ENCODE measurements at regions not wholly inside any gene's neighbourhood (a gene's known extent, or its start where the extent isn't known, plus 50 kb on each side); places are given as distances from the start of the nearest gene placed in this dataset.

DNA sequence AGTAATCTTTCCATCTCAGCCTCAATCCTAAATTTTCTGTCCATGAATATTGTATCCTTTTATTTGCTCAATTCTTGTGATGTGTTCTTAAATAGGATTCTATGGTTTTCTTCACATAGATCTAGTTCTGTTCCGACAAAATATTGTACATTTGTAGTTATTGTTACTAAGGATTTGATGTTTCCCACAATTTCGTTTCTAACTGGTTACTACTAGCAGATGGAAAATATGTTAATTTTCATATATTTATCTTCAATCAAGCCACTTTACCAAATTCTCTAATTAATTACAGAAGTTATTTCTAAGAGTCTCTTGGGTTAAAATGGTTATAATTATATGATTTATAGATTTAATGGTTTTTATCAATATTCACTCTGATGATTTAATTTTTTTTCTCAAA, 60.3 kb downstream of the SEC61B start:
- H3K36me3 ChIP-seq = no peaks in the 10 kb centered on the region
- no peak for DNase-seq (ENCODE audit: low spot score)
- intact Hi-C loops (cut with DNase I) = no loop called here
- no peaks in the 10 kb centered on the region for H3K9me3 ChIP-seq
- no peak overlapping the region for H3K27ac ChIP-seq
- no peak overlapping the region for H3K4me3 ChIP-seq
- TF ChIP-seq POLR2AphosphoS5 (IDR thresholded peaks at IDR 0.05) (no peak), POLR2A (IDR thresholded peaks at IDR 0.05) (no peak)
- TF ChIP-seq, protein P1, sequence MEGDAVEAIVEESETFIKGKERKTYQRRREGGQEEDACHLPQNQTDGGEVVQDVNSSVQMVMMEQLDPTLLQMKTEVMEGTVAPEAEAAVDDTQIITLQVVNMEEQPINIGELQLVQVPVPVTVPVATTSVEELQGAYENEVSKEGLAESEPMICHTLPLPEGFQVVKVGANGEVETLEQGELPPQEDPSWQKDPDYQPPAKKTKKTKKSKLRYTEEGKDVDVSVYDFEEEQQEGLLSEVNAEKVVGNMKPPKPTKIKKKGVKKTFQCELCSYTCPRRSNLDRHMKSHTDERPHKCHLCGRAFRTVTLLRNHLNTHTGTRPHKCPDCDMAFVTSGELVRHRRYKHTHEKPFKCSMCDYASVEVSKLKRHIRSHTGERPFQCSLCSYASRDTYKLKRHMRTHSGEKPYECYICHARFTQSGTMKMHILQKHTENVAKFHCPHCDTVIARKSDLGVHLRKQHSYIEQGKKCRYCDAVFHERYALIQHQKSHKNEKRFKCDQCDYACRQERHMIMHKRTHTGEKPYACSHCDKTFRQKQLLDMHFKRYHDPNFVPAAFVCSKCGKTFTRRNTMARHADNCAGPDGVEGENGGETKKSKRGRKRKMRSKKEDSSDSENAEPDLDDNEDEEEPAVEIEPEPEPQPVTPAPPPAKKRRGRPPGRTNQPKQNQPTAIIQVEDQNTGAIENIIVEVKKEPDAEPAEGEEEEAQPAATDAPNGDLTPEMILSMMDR (IDR thresholded peaks at IDR 0.05) = no peak
- H3K27me3 ChIP-seq (replicated peaks; ENCODE audit: insufficient read depth) = no peaks in the 10 kb centered on the region
- WGBS = 93% methylated on average over 2 of the region's 2 CpGs
- no peaks in the 10 kb centered on the region for H3K4me1 ChIP-seq (replicated peaks)

DNA sequence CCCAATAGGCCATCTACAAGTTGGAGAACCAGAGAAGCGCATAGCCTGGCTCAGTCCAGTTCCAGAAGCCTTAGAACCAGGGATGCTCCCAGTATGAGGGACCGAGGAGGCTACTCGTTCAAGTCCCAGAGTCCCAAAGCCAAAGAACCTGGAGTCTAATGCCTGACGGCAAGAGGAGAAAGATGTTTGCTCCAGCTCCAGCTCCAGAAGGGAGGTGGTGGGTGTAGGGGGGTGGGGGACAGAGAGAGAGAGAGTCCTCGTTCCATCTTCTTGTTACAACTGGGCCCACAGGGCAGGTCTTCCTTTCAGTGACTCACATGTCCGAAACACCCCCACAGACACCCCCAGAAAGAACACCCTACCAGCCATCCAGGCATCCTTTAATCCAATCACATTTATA, 63.9 kb downstream of the SEC61B start:
- intact Hi-C loops (cut with DNase I) = no loop called here
- H3K4me3 ChIP-seq = no peak overlapping the region
- H3K36me3 ChIP-seq = no peaks in the 10 kb centered on the region
- WGBS = 92% methylated on average over 6 of the region's 6 CpGs
- H3K4me1 ChIP-seq (replicated peaks) = no peaks in the 10 kb centered on the region
- DNase-seq (ENCODE audit: low spot score) = no peak
- no peak overlapping the region for H3K27ac ChIP-seq
- H3K27me3 ChIP-seq (replicated peaks; ENCODE audit: insufficient read depth) = no peaks in the 10 kb centered on the region
- no peaks in the 10 kb centered on the region for H3K9me3 ChIP-seq
- TF ChIP-seq, protein P1 (IDR thresholded peaks at IDR 0.05) = no peak
- TF ChIP-seq POLR2AphosphoS5 (IDR thresholded peaks at IDR 0.05) = no peak
- TF ChIP-seq POLR2A (IDR thresholded peaks at IDR 0.05) = no peak

DNA sequence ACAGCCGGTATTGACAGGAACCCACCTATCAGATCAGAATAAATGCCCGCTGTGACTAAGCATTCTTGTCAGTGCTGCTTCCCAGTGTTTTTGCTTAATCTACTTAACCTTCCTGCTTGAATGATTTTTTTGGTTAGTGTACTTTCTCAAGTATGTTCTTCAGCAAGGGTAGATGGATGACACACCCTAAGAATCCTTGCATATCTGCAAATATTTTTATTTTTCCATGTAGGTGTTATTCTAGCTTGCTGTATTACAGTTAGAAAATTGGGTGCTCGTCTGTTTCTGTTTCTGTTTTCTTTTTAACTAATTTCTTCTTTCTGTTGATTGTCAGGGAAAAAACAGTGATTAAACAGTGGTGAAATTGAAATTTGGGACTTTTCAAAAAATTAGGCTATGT, 64.5 kb downstream of the SEC61B start:
- Histone ChIP-seq H3K4me3 (no peak overlapping the region), H3K36me3 (no peaks in the 10 kb centered on the region), H3K4me1 (replicated peaks) (no peaks in the 10 kb centered on the region), H3K9me3 (no peaks in the 10 kb centered on the region), H3K27ac (no peak overlapping the region), H3K27me3 (replicated peaks; ENCODE audit: insufficient read depth) (no peaks in the 10 kb centered on the region)
- intact Hi-C loops (cut with DNase I) = no loop called here
- 77% methylated on average over 3 of the region's 3 CpGs for WGBS
- no peak for TF ChIP-seq POLR2A (IDR thresholded peaks at IDR 0.05)
- TF ChIP-seq POLR2AphosphoS5 (IDR thresholded peaks at IDR 0.05) = no peak
- TF ChIP-seq, protein P1 (IDR thresholded peaks at IDR 0.05) = no peak
- DNase-seq (ENCODE audit: low spot score) = no peak

DNA sequence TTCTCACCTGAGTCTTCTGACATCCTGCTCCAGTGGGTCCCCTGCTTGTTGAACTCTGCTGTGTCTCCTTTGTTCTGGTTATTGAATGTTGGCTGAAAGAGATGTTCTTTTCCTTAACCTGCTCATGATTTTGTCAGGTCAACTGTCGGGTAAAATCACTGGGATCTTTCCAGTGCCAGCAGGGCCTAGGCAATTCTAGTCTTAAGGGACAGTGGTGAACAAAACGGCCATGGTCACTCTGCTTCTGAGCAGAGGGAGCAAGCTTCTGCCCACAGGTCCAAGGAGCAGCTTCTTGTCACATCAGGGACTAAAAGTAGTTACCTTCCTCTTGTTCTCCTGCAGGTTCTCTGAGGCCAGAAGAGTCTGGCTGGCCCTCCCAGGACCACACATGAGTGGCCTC, 65.6 kb downstream of the SEC61B start:
- intact Hi-C loops (cut with DNase I) = no loop called here
- no peak for TF ChIP-seq POLR2AphosphoS5 (IDR thresholded peaks at IDR 0.05)
- TF ChIP-seq, protein P1 (IDR thresholded peaks at IDR 0.05) = no peak
- Histone ChIP-seq H3K27ac (no peak overlapping the region), H3K36me3 (no peaks in the 10 kb centered on the region), H3K4me3 (no peak overlapping the region), H3K4me1 (replicated peaks) (no peaks in the 10 kb centered on the region), H3K27me3 (replicated peaks; ENCODE audit: insufficient read depth) (no peaks in the 10 kb centered on the region), H3K9me3 (no peaks in the 10 kb centered on the region)
- no peak for DNase-seq (ENCODE audit: low spot score)
- 80% methylated on average over 2 of the region's 2 CpGs for WGBS

DNA sequence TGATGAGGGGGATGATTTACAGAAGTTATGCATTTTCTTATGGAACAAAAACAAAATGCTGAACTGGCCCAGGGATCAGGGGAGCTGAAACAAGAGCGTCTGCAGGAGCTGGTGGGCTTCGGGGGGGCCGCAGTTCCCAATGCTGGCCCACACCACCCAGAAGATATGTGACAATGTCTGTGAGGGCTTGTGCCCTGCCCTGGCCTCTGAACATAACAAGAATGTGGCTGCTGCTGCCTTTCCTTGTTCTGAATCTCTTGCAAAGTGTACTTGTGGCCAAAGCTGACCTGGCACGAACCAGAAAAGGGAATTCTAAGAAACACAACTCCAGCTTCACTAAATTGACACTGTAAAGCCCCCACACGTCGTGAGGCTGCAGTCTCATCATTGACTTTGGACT, 66.7 kb downstream of the SEC61B start:
- TF ChIP-seq, protein P1 (IDR thresholded peaks at IDR 0.05) = no peak
- TF ChIP-seq POLR2A (IDR thresholded peaks at IDR 0.05) = no peak
- TF ChIP-seq POLR2AphosphoS5 (IDR thresholded peaks at IDR 0.05) = no peak
- H3K27ac ChIP-seq = no peak overlapping the region
- H3K9me3 ChIP-seq = no peaks in the 10 kb centered on the region
- no peaks in the 10 kb centered on the region for H3K36me3 ChIP-seq
- H3K4me1 ChIP-seq (replicated peaks) = no peaks in the 10 kb centered on the region
- intact Hi-C loops (cut with DNase I) = no loop called here
- WGBS = 48% methylated on average over 6 of the region's 6 CpGs
- no peaks in the 10 kb centered on the region for H3K27me3 ChIP-seq (replicated peaks; ENCODE audit: insufficient read depth)
- H3K4me3 ChIP-seq = no peak overlapping the region
- DNase-seq (ENCODE audit: low spot score) = no peak
